ENCODE measurements at regions not wholly inside any gene's neighbourhood (a gene's known extent, or its start where the extent isn't known, plus 50 kb on each side); places are given as distances from the start of the nearest gene placed in this dataset.

GRCh38 chr1:213568929-213569815, 418.6 kb upstream of the PROX1 start:
- intact Hi-C loops (cut with DNase I, micrococcal nuclease), result no loop called here
- no peak for ATAC-seq (ENCODE audit: poor library complexity)
- POLR2A ChIA-PET, result no interaction called here

GRCh38 chr1:213569816-213570150, 418.0 kb upstream of the PROX1 start:
- Histone ChIP-seq H3K9me3 (ENCODE audit: control insufficient read depth in 1 of 2, insufficient read depth in 1 of 2, low read length in 2 of 2) (peaks cover 0 to 6% of the 10 kb centered on the region in 2 experiments), H3K27me3 (ENCODE audit: control insufficient read depth in 1 of 2, insufficient read depth in 2 of 2, low read length in 2 of 2) (no peaks in the 10 kb centered on the region), H3K27ac (ENCODE audit: low read depth in 1 of 2, low read length in 2 of 2) (no peak overlapping the region), H3K36me3 (ENCODE audit: insufficient read depth, low read length) (no peaks in the 10 kb centered on the region), H3K4me3 (ENCODE audit: low read length) (no peak overlapping the region), H3K4me1 (ENCODE audit: insufficient read depth, low read length) (no peaks in the 10 kb centered on the region)
- ATAC-seq (ENCODE audit: poor library complexity) (no peak), DNase-seq (no peak)
- H3K4me1 Mint-ChIP-seq (ENCODE audit: low read depth), result no peaks in the 10 kb centered on the region
- no peak overlapping the region for H3K4me3 Mint-ChIP-seq
- H3K36me3 Mint-ChIP-seq (ENCODE audit: low read depth), result no peaks in the 10 kb centered on the region
- POLR2A ChIA-PET, result no interaction called here
- H3K27ac Mint-ChIP-seq, result no peak overlapping the region
- no peak for TF ChIP-seq CTCF (IDR thresholded peaks at IDR 0.05)
- H3K9me3 Mint-ChIP-seq, result peaks cover 2% of the 10 kb centered on the region
- intact Hi-C loops (cut with DNase I, micrococcal nuclease), result no loop called here
- CTCF ChIA-PET, result no interaction called here
- peaks cover 12% of the 10 kb centered on the region for H3K27me3 Mint-ChIP-seq

More at GRCh38 chr1:213568929-213569815, 418.6 kb upstream of the PROX1 start:
- peaks cover 8% of the 10 kb centered on the region for H3K9me3 Mint-ChIP-seq
- Histone ChIP-seq H3K36me3 (ENCODE audit: insufficient read depth, low read length) (no peaks in the 10 kb centered on the region), H3K4me3 (ENCODE audit: low read length) (no peak overlapping the region), H3K4me1 (ENCODE audit: insufficient read depth, low read length) (no peaks in the 10 kb centered on the region), H3K9me3 (ENCODE audit: control insufficient read depth in 1 of 2, insufficient read depth in 1 of 2, low read length in 2 of 2) (peaks cover 4 to 6% of the 10 kb centered on the region in 2 experiments), H3K27me3 (ENCODE audit: control insufficient read depth in 1 of 2, insufficient read depth in 2 of 2, low read length in 2 of 2) (no peaks in the 10 kb centered on the region), H3K27ac (ENCODE audit: low read depth in 1 of 2, low read length in 2 of 2) (no peak overlapping the region)
- CTCF ChIA-PET, result no interaction called here
- TF ChIP-seq CTCF (IDR thresholded peaks at IDR 0.05), result no peak
- no peak for DNase-seq
- H3K4me3 Mint-ChIP-seq, result no peak overlapping the region
- no peaks in the 10 kb centered on the region for H3K4me1 Mint-ChIP-seq (ENCODE audit: low read depth)
- no peak overlapping the region for H3K27ac Mint-ChIP-seq
- no peaks in the 10 kb centered on the region for H3K36me3 Mint-ChIP-seq (ENCODE audit: low read depth)
- H3K27me3 Mint-ChIP-seq, result peaks cover 12% of the 10 kb centered on the region

GRCh38 chr1:213570487-213570886, 417.3 kb upstream of the PROX1 start:
- H3K36me3 ChIP-seq (ENCODE audit: insufficient read depth, low read length), result no peaks in the 10 kb centered on the region
- H3K27me3 ChIP-seq (ENCODE audit: control insufficient read depth in 1 of 2, insufficient read depth in 2 of 2, low read length in 2 of 2), result no peaks in the 10 kb centered on the region
- POLR2A ChIA-PET, result no interaction called here
- Mint-ChIP-seq H3K36me3 (ENCODE audit: low read depth) (no peaks in the 10 kb centered on the region), H3K4me3 (no peak overlapping the region), H3K27ac (no peak overlapping the region), H3K9me3 (peaks cover 2% of the 10 kb centered on the region), H3K4me1 (ENCODE audit: low read depth) (no peaks in the 10 kb centered on the region), H3K27me3 (peaks cover 12% of the 10 kb centered on the region)
- no peak for TF ChIP-seq CTCF (IDR thresholded peaks at IDR 0.05)
- intact Hi-C loops (cut with DNase I, micrococcal nuclease), result no loop called here
- no peak for ATAC-seq (ENCODE audit: poor library complexity)
- no peak overlapping the region for H3K27ac ChIP-seq (ENCODE audit: low read depth in 1 of 2, low read length in 2 of 2)
- no peak overlapping the region for H3K4me3 ChIP-seq (ENCODE audit: low read length)
- DNase-seq, result no peak
- H3K4me1 ChIP-seq (ENCODE audit: insufficient read depth, low read length), result no peaks in the 10 kb centered on the region
- CTCF ChIA-PET, result no interaction called here
- peaks cover 0 to 6% of the 10 kb centered on the region in 2 experiments for H3K9me3 ChIP-seq (ENCODE audit: control insufficient read depth in 1 of 2, insufficient read depth in 1 of 2, low read length in 2 of 2)

Measured in CD4-positive, alpha-beta T cell (primary cell).